ENCODE measurements at regions not wholly inside any gene's neighbourhood (a gene's known extent, or its start where the extent isn't known, plus 50 kb on each side); places are given as distances from the start of the nearest gene placed in this dataset.
A peak's percentile ranks its signal among the peaks of the same experiment; 100 is the strongest.

GRCh38 chr13:40193286-40194223 is 472.9 kb downstream of the FOXO1 start:
- DNase-seq (ENCODE audit: low read depth, low spot score), result no peak
- H3K9me3 Mint-ChIP-seq, result no peaks in the 10 kb centered on the region
- TF ChIP-seq CTCF (conservative IDR thresholded peaks at IDR 0.05), result no peak
- H3K27ac Mint-ChIP-seq (ENCODE audit: unreplicated experiment), result peak overlapping the region; percentile 78
- no peak overlapping the region for H3K4me3 Mint-ChIP-seq
- H3K27me3 Mint-ChIP-seq (ENCODE audit: low read depth), result peaks cover 2% of the 10 kb centered on the region
- H3K4me1 Mint-ChIP-seq, result peaks cover 57% of the 10 kb centered on the region
- H3K36me3 Mint-ChIP-seq (ENCODE audit: low read depth), result no peaks in the 10 kb centered on the region

- H3K4me1 Mint-ChIP-seq, result peaks cover 49% of the 10 kb centered on the region
- H3K27me3 Mint-ChIP-seq (ENCODE audit: low read depth), result peaks cover 2% of the 10 kb centered on the region
- H3K36me3 Mint-ChIP-seq (ENCODE audit: low read depth), result no peaks in the 10 kb centered on the region
- no peak overlapping the region for H3K27ac Mint-ChIP-seq (ENCODE audit: unreplicated experiment)
- DNase-seq (ENCODE audit: low read depth, low spot score), result no peak
- no peak overlapping the region for H3K4me3 Mint-ChIP-seq
- no peak for TF ChIP-seq CTCF (conservative IDR thresholded peaks at IDR 0.05)
- no peaks in the 10 kb centered on the region for H3K9me3 Mint-ChIP-seq
Observed at GRCh38 chr13:40194224-40194806, 472.1 kb downstream of the FOXO1 start.

- peaks cover 2% of the 10 kb centered on the region for H3K27me3 Mint-ChIP-seq (ENCODE audit: low read depth)
- H3K27ac Mint-ChIP-seq (ENCODE audit: unreplicated experiment), result no peak overlapping the region
Observed at GRCh38 chr13:40197049-40197448, 469.4 kb downstream of the FOXO1 start.

GRCh38 chr13:40197936-40198595 is 468.4 kb downstream of the FOXO1 start:
- Mint-ChIP-seq H3K9me3 (peaks cover 4% of the 10 kb centered on the region), H3K36me3 (ENCODE audit: low read depth) (no peaks in the 10 kb centered on the region), H3K4me1 (peaks cover 23% of the 10 kb centered on the region), H3K4me3 (no peak overlapping the region), H3K27ac (ENCODE audit: unreplicated experiment) (no peak overlapping the region), H3K27me3 (ENCODE audit: low read depth) (peaks cover 2% of the 10 kb centered on the region)
- TF ChIP-seq CTCF (conservative IDR thresholded peaks at IDR 0.05), result no peak
- DNase-seq (ENCODE audit: low read depth, low spot score), result no peak

More at GRCh38 chr13:40197049-40197448, 469.4 kb downstream of the FOXO1 start:
- Mint-ChIP-seq H3K4me3 (no peak overlapping the region), H3K36me3 (ENCODE audit: low read depth) (no peaks in the 10 kb centered on the region), H3K9me3 (no peaks in the 10 kb centered on the region), H3K4me1 (peaks cover 22% of the 10 kb centered on the region)
- no peak for TF ChIP-seq CTCF (conservative IDR thresholded peaks at IDR 0.05)
- no peak for DNase-seq (ENCODE audit: low read depth, low spot score)

GRCh38 chr13:40200273-40200978 is 466.0 kb downstream of the FOXO1 start:
- H3K4me3 Mint-ChIP-seq, result no peak overlapping the region
- H3K9me3 Mint-ChIP-seq, result peaks cover 11% of the 10 kb centered on the region
- H3K27ac Mint-ChIP-seq (ENCODE audit: unreplicated experiment), result no peak overlapping the region
- DNase-seq (ENCODE audit: low read depth, low spot score), result no peak
- peaks cover 9% of the 10 kb centered on the region for H3K4me1 Mint-ChIP-seq
- H3K36me3 Mint-ChIP-seq (ENCODE audit: low read depth), result peaks cover 2% of the 10 kb centered on the region
- H3K27me3 Mint-ChIP-seq (ENCODE audit: low read depth), result no peaks in the 10 kb centered on the region
- TF ChIP-seq CTCF (conservative IDR thresholded peaks at IDR 0.05), result no peak

Measured in neural crest cell (in vitro differentiated cells).